ENCODE measurements at regions not wholly inside any gene's neighbourhood (a gene's known extent, or its start where the extent isn't known, plus 50 kb on each side); places are given as distances from the start of the nearest gene placed in this dataset.

DNA sequence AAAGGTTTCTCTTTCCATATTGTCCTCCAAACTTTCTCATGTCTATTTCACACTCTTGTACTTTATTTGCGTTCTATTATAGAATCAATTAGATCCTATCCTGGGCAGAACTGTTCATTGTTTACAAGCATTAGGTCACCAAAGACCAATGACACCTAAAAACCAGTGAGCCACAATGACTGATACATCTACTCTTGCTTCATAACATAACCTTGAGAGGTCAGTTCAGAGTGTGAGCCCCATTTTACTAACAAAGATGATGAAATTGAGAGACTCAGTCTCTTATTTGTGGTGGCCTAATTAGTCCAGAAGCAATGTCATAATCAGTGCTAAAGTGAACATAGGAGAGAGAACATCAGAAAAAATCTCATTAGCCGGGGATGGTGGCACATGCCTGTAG is 248.9 kb upstream of the RBBP8 start:
- no peak for DNase-seq (ENCODE audit: low read depth)
- no peak for TF ChIP-seq CTCF (IDR thresholded peaks at IDR 0.05; ENCODE audit: insufficient read depth, low read depth, low read length)
- no peak overlapping the region for H3K4me3 ChIP-seq (ENCODE audit: low read depth, low read length)

DNA sequence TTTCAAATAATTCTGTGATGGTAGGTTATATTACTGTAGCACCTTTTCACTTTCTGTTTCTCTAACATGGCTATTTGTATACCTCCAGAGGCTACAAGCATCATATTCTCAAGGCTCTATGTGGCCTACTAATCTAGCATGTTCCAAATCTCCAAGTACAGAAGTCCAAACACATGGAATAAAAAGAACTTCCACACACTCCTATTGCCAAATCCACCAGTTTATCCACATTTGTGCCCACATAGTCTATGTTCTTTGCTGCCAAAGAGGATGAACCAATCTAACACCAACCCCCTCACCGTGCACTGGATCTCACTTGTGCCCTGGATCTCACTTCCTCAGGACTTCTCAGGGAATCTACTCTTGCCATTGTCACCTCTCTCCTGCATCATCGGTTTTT is 247.3 kb upstream of the RBBP8 start:
- DNase-seq (ENCODE audit: low read depth): no peak
- TF ChIP-seq CTCF (IDR thresholded peaks at IDR 0.05; ENCODE audit: insufficient read depth, low read depth, low read length): no peak
- no peak overlapping the region for H3K4me3 ChIP-seq (ENCODE audit: low read depth, low read length)

- no peak for DNase-seq (ENCODE audit: low read depth)
- H3K4me3 ChIP-seq (ENCODE audit: low read depth, low read length): no peak overlapping the region
- TF ChIP-seq CTCF (IDR thresholded peaks at IDR 0.05; ENCODE audit: insufficient read depth, low read depth, low read length): no peak
Observed at GRCh38 chr18:22687892-22688680, 245.0 kb upstream of the RBBP8 start.

DNA sequence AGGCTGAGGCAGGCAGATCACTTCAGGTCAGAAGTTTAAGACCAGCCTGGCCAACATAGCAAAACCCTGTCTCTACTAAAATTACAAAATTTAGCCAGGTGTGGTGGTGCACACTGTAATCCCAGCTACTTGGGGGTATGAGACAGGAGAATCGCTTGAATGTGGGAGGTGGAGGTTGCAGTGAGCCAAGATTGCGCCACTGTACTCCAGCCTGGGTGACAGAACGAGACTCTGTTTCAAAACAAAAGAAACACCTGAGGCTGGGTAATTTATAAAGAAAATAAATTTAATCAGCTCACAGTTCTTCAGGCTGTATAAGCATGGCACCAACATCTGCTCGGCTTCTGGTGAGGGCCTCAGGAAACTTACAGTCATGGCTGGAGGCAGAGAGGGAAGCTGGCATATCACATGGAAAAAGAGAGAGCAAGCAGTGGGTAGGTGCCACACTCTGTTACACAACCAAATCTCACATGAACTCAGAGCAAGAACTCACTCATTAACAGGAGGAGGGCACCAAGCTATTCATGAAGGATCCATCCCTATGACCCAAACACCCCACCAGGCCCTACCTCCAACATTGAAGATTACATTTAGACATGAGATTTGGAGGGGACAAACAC is 244.1 kb upstream of the RBBP8 start:
- DNase-seq (ENCODE audit: low read depth): no peak
- no peak for TF ChIP-seq CTCF (IDR thresholded peaks at IDR 0.05; ENCODE audit: insufficient read depth, low read depth, low read length)
- no peak overlapping the region for H3K4me3 ChIP-seq (ENCODE audit: low read depth, low read length)

DNA sequence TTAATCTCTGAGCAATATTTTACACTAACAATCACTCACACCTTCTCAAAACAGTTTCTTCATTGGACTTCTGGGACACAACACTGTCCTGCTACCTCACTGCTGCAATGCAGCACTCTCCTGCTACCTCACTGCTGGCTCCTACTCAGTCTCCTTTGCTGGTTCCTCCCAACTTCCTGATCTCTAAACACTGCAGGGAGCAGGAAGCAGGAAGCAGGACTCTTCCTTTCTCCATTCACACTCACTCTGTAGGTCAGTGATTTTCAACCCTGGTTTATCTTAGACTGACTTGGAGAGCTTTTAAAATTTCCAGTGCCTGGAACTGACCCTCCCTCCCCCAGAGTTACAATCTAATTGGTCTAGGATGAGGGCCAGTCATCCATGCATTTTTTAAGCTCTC is 243.4 kb upstream of the RBBP8 start:
- TF ChIP-seq CTCF (IDR thresholded peaks at IDR 0.05; ENCODE audit: insufficient read depth, low read depth, low read length): no peak
- DNase-seq (ENCODE audit: low read depth): no peak

GRCh38 chr18:22690556-22690955 is 242.6 kb upstream of the RBBP8 start:
- no peak for DNase-seq (ENCODE audit: low read depth)
- no peak overlapping the region for H3K4me3 ChIP-seq (ENCODE audit: low read depth, low read length)
- no peak for TF ChIP-seq CTCF (IDR thresholded peaks at IDR 0.05; ENCODE audit: insufficient read depth, low read depth, low read length)

More for the DNA sequence above, 243.4 kb upstream of the RBBP8 start:
- no peak overlapping the region for H3K4me3 ChIP-seq (ENCODE audit: low read depth, low read length)
